ENCODE measurements at regions not wholly inside any gene's neighbourhood (a gene's known extent, or its start where the extent isn't known, plus 50 kb on each side); places are given as distances from the start of the nearest gene placed in this dataset.

GRCh38 chr6:147911057-147911456 lies 402.6 kb downstream of the SAMD5 start:
- TF ChIP-seq NFE2L2 (conservative IDR thresholded peaks at IDR 0.05; ENCODE audit: low read length) (no peak), MAFK (IDR thresholded peaks at IDR 0.05; ENCODE audit: partially characterized antibody) (no peak), ZFP36 (IDR thresholded peaks at IDR 0.05; ENCODE audit: borderline replicate concordance, partially characterized antibody) (no peak), NR3C1 (IDR thresholded peaks at IDR 0.05) (no peak), E2F6 (IDR thresholded peaks at IDR 0.05; ENCODE audit: borderline replicate concordance, low read depth) (no peak), RAD21 (conservative IDR thresholded peaks at IDR 0.05 in 1 of 2, IDR thresholded peaks at IDR 0.05 in 1 of 2) (no peak), JUNB (IDR thresholded peaks at IDR 0.05) (no peak), ZSCAN20 (CRISPR knock-in tag; IDR thresholded peaks at IDR 0.05) (no peak), ESRRA (IDR thresholded peaks at IDR 0.05; ENCODE audit: borderline replicate concordance, low read length) (no peak), PHF8 (IDR thresholded peaks at IDR 0.05; ENCODE audit: borderline replicate concordance, low read depth) (no peak), PBX3 (IDR thresholded peaks at IDR 0.05) (no peak), EP300 (IDR thresholded peaks at IDR 0.05) (no peak), POLR2AphosphoS2 (conservative IDR thresholded peaks at IDR 0.05; ENCODE audit: low read length) (no peak), BCL3 (IDR thresholded peaks at IDR 0.05) (no peak), USF2 (IDR thresholded peaks at IDR 0.05) (no peak), FOSB (CRISPR knock-in tag; IDR thresholded peaks at IDR 0.05) (no peak)
- FAIRE-seq = no peak
- no peaks in the 10 kb centered on the region for H3K9me3 ChIP-seq
- CTCF ChIA-PET = no interaction called here
- no peak overlapping the region for H3K4me3 ChIP-seq
- POLR2A ChIA-PET = no interaction called here
- 87% methylated on average over 3 of the region's 3 CpGs for WGBS (ENCODE audit: missing lambda C conversion rate)
- H3K27ac ChIP-seq = no peak overlapping the region
- H3K4me1 ChIP-seq = no peaks in the 10 kb centered on the region
- no peak overlapping the region for H3K4me2 ChIP-seq
- ATAC-seq = no peak
- DNase-seq (ENCODE audit: low read depth in 1 of 2, low spot score in 1 of 2) = no peak

GRCh38 chr6:147911686-147912085 lies 403.2 kb downstream of the SAMD5 start:
- ChIA-PET POLR2A (no interaction called here), CTCF (no interaction called here)
- H3K4me1 ChIP-seq = no peaks in the 10 kb centered on the region
- no peak overlapping the region for H3K4me3 ChIP-seq
- ATAC-seq = no peak
- 88% methylated on average over 2 of the region's 2 CpGs for WGBS (ENCODE audit: missing lambda C conversion rate)
- no peaks in the 10 kb centered on the region for H3K9me3 ChIP-seq
- no peak for DNase-seq (ENCODE audit: low read depth in 1 of 2, low spot score in 1 of 2)
- H3K4me2 ChIP-seq = no peak overlapping the region
- no peak for TF ChIP-seq GATA3 (IDR thresholded peaks at IDR 0.05; ENCODE audit: borderline replicate concordance)
- no peak for FAIRE-seq
- H3K27ac ChIP-seq = no peak overlapping the region

- CTCF ChIA-PET = no interaction called here
- ATAC-seq (no peak), FAIRE-seq (no peak), DNase-seq (ENCODE audit: low read depth in 1 of 2, low spot score in 1 of 2) (no peak)
- Histone ChIP-seq H3K4me3 (no peak overlapping the region), H3K9me3 (peaks cover 5% of the 10 kb centered on the region; the same call in 1 of the 3 replicates), H3K4me2 (no peak overlapping the region), H3K27ac (no peak overlapping the region), H3K4me1 (no peaks in the 10 kb centered on the region)
- TF ChIP-seq HMGXB4 (CRISPR knock-in tag; IDR thresholded peaks at IDR 0.05; ENCODE audit: borderline replicate concordance) (no peak), FOXS1 (CRISPR knock-in tag; IDR thresholded peaks at IDR 0.05) (no peak), POLR2A (IDR thresholded peaks at IDR 0.05; ENCODE audit: low read length) (no peak), JUNB (IDR thresholded peaks at IDR 0.05) (no peak), KDM5A (IDR thresholded peaks at IDR 0.05) (no peak), TFCP2L1 (CRISPR knock-in tag; IDR thresholded peaks at IDR 0.05) (no peak), BHLHE40 (IDR thresholded peaks at IDR 0.05; ENCODE audit: low read depth, low read length) (no peak), NFE2L2 (conservative IDR thresholded peaks at IDR 0.05; ENCODE audit: low read length) (no peak), CBX8 (IDR thresholded peaks at IDR 0.05) (no peak), HEYL (CRISPR knock-in tag; IDR thresholded peaks at IDR 0.05) (no peak), TP53 (CRISPR knock-in tag; IDR thresholded peaks at IDR 0.05) (no peak)
- 66% methylated on average over 7 of the region's 7 CpGs for WGBS (ENCODE audit: missing lambda C conversion rate)
- POLR2A ChIA-PET = no interaction called here
These were observed 414.3 kb downstream of the SAMD5 start for GRCh38 chr6:147922799-147923198.
